ENCODE measurements at regions not wholly inside any gene's neighbourhood (a gene's known extent, or its start where the extent isn't known, plus 50 kb on each side); places are given as distances from the start of the nearest gene placed in this dataset.

- DNase-seq (ENCODE audit: low read depth, low spot score), result no peak
- no peaks in the 10 kb centered on the region for H3K27me3 ChIP-seq (ENCODE audit: control insufficient read depth, insufficient read depth, low read length)
- H3K9me3 ChIP-seq (ENCODE audit: control insufficient read depth, insufficient read depth, low read length), result no peaks in the 10 kb centered on the region
- H3K27ac ChIP-seq (ENCODE audit: low read depth, low read length), result no peak overlapping the region
- ChIA-PET CTCF (interaction anchor here (1.1 to 2.0 kb wide), 2 partner anchors 69 to 375 kb away, joined by 3 to 9 read pairs; no protein-coding TSS in a partner anchor), POLR2A (no interaction called here)
- no peak overlapping the region for H3K4me3 ChIP-seq (ENCODE audit: low read depth, low read length)
- TF ChIP-seq, protein P1, sequence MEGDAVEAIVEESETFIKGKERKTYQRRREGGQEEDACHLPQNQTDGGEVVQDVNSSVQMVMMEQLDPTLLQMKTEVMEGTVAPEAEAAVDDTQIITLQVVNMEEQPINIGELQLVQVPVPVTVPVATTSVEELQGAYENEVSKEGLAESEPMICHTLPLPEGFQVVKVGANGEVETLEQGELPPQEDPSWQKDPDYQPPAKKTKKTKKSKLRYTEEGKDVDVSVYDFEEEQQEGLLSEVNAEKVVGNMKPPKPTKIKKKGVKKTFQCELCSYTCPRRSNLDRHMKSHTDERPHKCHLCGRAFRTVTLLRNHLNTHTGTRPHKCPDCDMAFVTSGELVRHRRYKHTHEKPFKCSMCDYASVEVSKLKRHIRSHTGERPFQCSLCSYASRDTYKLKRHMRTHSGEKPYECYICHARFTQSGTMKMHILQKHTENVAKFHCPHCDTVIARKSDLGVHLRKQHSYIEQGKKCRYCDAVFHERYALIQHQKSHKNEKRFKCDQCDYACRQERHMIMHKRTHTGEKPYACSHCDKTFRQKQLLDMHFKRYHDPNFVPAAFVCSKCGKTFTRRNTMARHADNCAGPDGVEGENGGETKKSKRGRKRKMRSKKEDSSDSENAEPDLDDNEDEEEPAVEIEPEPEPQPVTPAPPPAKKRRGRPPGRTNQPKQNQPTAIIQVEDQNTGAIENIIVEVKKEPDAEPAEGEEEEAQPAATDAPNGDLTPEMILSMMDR (IDR thresholded peaks at IDR 0.05; ENCODE audit: low read depth, low read length), result no peak
These were observed 69.1 kb downstream of the PTGS2 start for GRCh38 chr1:186611156-186611555.

DNA sequence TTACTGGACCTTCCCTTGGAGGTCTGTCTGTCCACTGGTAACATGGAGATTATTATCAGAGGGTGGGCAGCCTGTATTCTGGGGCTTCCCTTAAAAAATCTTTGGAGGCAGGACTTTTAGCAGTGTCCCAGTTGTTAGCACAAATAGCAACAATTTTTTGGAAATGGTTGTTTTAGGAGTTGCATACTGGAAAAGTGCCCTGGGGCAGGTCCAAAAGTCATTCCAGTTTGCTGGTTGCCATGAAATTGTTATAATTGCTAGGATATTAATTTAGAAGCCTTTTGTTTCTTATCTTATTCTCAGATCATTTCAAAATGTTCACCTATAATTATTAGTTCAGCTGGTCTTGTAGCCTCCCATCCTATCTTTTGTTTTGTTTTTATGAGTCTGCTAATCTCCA is 71.0 kb downstream of the PTGS2 start:
- ChIA-PET CTCF (interaction anchor here (0.6 to 1.6 kb wide), 3 partner anchors 12 to 205 kb away, joined by 3 to 5 read pairs (median 4); no protein-coding TSS in a partner anchor), POLR2A (no interaction called here)
- no peaks in the 10 kb centered on the region for H3K27me3 ChIP-seq (ENCODE audit: control insufficient read depth, insufficient read depth, low read length)
- H3K9me3 ChIP-seq (ENCODE audit: control insufficient read depth, insufficient read depth, low read length), result no peaks in the 10 kb centered on the region
- DNase-seq (ENCODE audit: low read depth, low spot score), result no peak
- no peak overlapping the region for H3K4me3 ChIP-seq (ENCODE audit: low read depth, low read length)
- TF ChIP-seq, protein P1 (IDR thresholded peaks at IDR 0.05; ENCODE audit: low read depth, low read length), result no peak
- H3K27ac ChIP-seq (ENCODE audit: low read depth, low read length), result no peak overlapping the region

- Histone ChIP-seq H3K9me3 (ENCODE audit: control insufficient read depth, insufficient read depth, low read length) (no peaks in the 10 kb centered on the region), H3K4me3 (ENCODE audit: low read depth, low read length) (no peak overlapping the region), H3K27ac (ENCODE audit: low read depth, low read length) (no peak overlapping the region), H3K27me3 (ENCODE audit: control insufficient read depth, insufficient read depth, low read length) (no peaks in the 10 kb centered on the region)
- TF ChIP-seq, protein P1 (IDR thresholded peaks at IDR 0.05; ENCODE audit: low read depth, low read length), result peak; percentile 86
- peak; percentile 11 for DNase-seq (ENCODE audit: low read depth, low spot score)
- POLR2A ChIA-PET, result no interaction called here
- CTCF ChIA-PET, result interaction anchor here (0.7 to 3.6 kb wide), 32 partner anchors 10 to 1207 kb away, joined by 3 to 68 read pairs (median 4); partner anchors contain the start of genes PTGS2 and TPR
These were observed 74.4 kb downstream of the PTGS2 start for GRCh38 chr1:186605762-186606350.

- Histone ChIP-seq H3K27ac (ENCODE audit: low read depth, low read length) (no peak overlapping the region), H3K4me3 (ENCODE audit: low read depth, low read length) (no peak overlapping the region), H3K27me3 (ENCODE audit: control insufficient read depth, insufficient read depth, low read length) (no peaks in the 10 kb centered on the region), H3K9me3 (ENCODE audit: control insufficient read depth, insufficient read depth, low read length) (no peaks in the 10 kb centered on the region)
- ChIA-PET CTCF (interaction anchor here (1.9 kb wide), 1 partner anchor 9 kb away, joined by 6 read pairs; no protein-coding TSS in a partner anchor), POLR2A (no interaction called here)
- TF ChIP-seq, protein P1 (IDR thresholded peaks at IDR 0.05; ENCODE audit: low read depth, low read length), result no peak
- DNase-seq (ENCODE audit: low read depth, low spot score), result no peak
These were observed 84.3 kb downstream of the PTGS2 start for GRCh38 chr1:186595969-186596368.

- TF ChIP-seq, protein P1 (IDR thresholded peaks at IDR 0.05; ENCODE audit: low read depth, low read length), result no peak
- CTCF ChIA-PET, result no interaction called here
- H3K9me3 ChIP-seq (ENCODE audit: control insufficient read depth, insufficient read depth, low read length), result no peaks in the 10 kb centered on the region; the same call in 1 of the 2 replicates
- POLR2A ChIA-PET, result no interaction called here
- H3K4me3 ChIP-seq (ENCODE audit: low read depth, low read length), result no peak overlapping the region
- H3K27ac ChIP-seq (ENCODE audit: low read depth, low read length), result no peak overlapping the region
- no peak for DNase-seq (ENCODE audit: low read depth, low spot score)
- H3K27me3 ChIP-seq (ENCODE audit: control insufficient read depth, insufficient read depth, low read length), result no peaks in the 10 kb centered on the region
These were observed 101.8 kb downstream of the PTGS2 start for GRCh38 chr1:186578325-186579016.

Data from AG04450 (cell line).